Breast epithelium (tissue), 4 donors: ENCODE measurements at regions not wholly inside any gene's neighbourhood (a gene's known extent, or its start where the extent isn't known, plus 50 kb on each side); places are given as distances from the start of the nearest gene placed in this dataset.
"Not testable (repeated sequence)": the region's sequence is repeated elsewhere in the genome, so short reads cannot be mapped to it uniquely, and the experiment has no call there.

Source experiments
- DNase-seq, 2 donors: peaks; one replicate each; pipeline ENCODE4 v3.0.0-alpha.2; 2019; ENCODE audit warnings: low spot score in 2 of 2
- H3K27ac ChIP-seq, 2 donors: fragments of 200-600 bp; sonication (generic) in 1 of 2; one replicate each; pipeline ENCODE4 v1.5.1; 2016 to 2019; ENCODE audit warnings: mild to moderate bottlenecking in 1 of 2
- H3K27me3 ChIP-seq, 2 donors: fragments of 200-600 bp; sonication (generic) in 1 of 2; one replicate each; pipeline versions ENCODE4 v1.5.1 to v1.6.0; 2017 to 2019; ENCODE audit warnings: control low read depth in 1 of 2, mild to moderate bottlenecking in 1 of 2
- H3K36me3 ChIP-seq: fragments of 200-600 bp; one replicate; pipeline ENCODE4 v1.5.1; 2019
- H3K4me1 ChIP-seq, 2 donors: fragments of 200-600 bp; sonication (generic); one replicate each; pipeline ENCODE4 v1.5.1; 2016 to 2019; ENCODE audit warnings: control low read depth in 1 of 2
- H3K4me3 ChIP-seq, 3 donors: fragments of 200-600 bp; sonication (generic); 1 replicate in 2 of 3; 2 replicates in 1 of 3; pipeline ENCODE4 v1.5.1; 2016 to 2019; ENCODE audit warnings: mild to moderate bottlenecking in 3 of 3, moderate library complexity in 2 of 3
- H3K9me3 ChIP-seq, 2 donors: fragments of 200-600 bp; sonication (generic) in 1 of 2; one replicate each; pipeline ENCODE4 v1.5.1; 2016 to 2019; ENCODE audit warnings: control low read depth in 1 of 2
- POLR2A ChIP-seq: fragments of 450-650 bp; IDR thresholded peaks from one replicate; pipeline ENCODE4 v1.6.1; 2016; ENCODE audit warnings: antibody characterized with exemption, mild to moderate bottlenecking, moderate library complexity
- POLR2AphosphoS5 ChIP-seq, 3 donors: sonication (generic); formaldehyde crosslinking; IDR thresholded peaks; one replicate each; pipeline ENCODE4 v1.6.1; 2017; ENCODE audit warnings: antibody characterized with exemption in 3 of 3
- intact Hi-C: fragments of 100-400 bp; cut with DNase I; formaldehyde crosslinking; loops from one replicate; pipeline ENCODE4 v1.15.1; 2023; ENCODE audit warnings: low total_unique reads
- TF ChIP-seq, protein P1 (sequence below), 3 donors: fragments of 450-650 bp; IDR thresholded peaks; one replicate each; pipeline ENCODE4 v1.5.1; 2016 to 2017; ENCODE audit warnings: antibody characterized with exemption in 3 of 3, mild to moderate bottlenecking in 3 of 3, moderate library complexity in 3 of 3

DNA sequence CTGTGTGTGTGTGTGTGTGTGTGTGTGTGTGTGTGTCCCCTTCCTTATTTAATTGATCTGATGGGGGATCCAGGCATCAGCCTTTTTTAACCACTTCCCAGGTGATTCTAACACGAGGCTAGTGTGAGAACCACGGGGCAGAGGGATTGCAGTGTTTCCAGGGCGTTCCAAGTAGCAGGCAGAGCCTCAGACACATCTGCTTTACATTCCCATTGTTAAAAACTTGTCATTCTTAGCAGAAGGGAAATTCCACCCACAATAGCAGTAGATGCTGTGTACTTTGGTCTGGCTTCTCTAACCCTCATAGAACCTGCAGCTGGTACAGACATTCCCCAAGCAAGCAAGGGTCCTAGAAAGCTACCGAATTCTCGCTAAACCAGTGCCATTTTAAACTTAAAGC lies 81.9 kb upstream of the SLC30A5 start:
- Histone ChIP-seq H3K27me3 (no peaks in the 10 kb centered on the region), H3K4me3 (no peak overlapping the region), H3K36me3 (no peaks in the 10 kb centered on the region), H3K9me3 (no peaks in the 10 kb centered on the region), H3K27ac (no peak overlapping the region), H3K4me1 (no peaks in the 10 kb centered on the region)
- intact Hi-C loops, result no loop called here
- no peak for DNase-seq
- TF ChIP-seq POLR2AphosphoS5 (IDR thresholded peaks at IDR 0.05), result no peak
- TF ChIP-seq, protein P1, sequence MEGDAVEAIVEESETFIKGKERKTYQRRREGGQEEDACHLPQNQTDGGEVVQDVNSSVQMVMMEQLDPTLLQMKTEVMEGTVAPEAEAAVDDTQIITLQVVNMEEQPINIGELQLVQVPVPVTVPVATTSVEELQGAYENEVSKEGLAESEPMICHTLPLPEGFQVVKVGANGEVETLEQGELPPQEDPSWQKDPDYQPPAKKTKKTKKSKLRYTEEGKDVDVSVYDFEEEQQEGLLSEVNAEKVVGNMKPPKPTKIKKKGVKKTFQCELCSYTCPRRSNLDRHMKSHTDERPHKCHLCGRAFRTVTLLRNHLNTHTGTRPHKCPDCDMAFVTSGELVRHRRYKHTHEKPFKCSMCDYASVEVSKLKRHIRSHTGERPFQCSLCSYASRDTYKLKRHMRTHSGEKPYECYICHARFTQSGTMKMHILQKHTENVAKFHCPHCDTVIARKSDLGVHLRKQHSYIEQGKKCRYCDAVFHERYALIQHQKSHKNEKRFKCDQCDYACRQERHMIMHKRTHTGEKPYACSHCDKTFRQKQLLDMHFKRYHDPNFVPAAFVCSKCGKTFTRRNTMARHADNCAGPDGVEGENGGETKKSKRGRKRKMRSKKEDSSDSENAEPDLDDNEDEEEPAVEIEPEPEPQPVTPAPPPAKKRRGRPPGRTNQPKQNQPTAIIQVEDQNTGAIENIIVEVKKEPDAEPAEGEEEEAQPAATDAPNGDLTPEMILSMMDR (IDR thresholded peaks at IDR 0.05), result no peak
- TF ChIP-seq POLR2A, result no peak

DNA sequence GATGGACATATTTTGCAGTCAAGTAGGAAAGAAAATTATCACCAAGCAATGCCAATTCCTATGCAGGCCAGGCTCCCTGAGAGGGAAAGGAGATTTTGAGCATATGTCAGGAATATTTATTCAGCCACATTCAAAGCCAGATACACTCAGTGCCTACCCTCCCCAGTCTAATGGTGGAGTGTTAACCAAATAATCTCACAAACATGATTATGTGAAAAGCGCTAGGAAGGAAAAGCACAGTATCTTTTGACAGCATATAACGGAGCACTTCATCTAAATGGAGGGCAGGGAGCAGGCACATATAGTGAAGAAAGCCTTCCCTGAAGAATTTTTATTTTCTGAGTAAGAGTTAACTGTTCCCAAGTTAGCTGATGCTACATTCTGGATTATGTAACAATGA lies 80.3 kb upstream of the SLC30A5 start:
- intact Hi-C loops, result no loop called here
- DNase-seq, result no peak
- TF ChIP-seq POLR2A (no peak), POLR2AphosphoS5 (IDR thresholded peaks at IDR 0.05) (no peak)
- TF ChIP-seq, protein P1 (IDR thresholded peaks at IDR 0.05), result no peak
- Histone ChIP-seq H3K36me3 (no peaks in the 10 kb centered on the region), H3K4me1 (no peaks in the 10 kb centered on the region), H3K27me3 (no peaks in the 10 kb centered on the region), H3K4me3 (no peak overlapping the region), H3K9me3 (no peaks in the 10 kb centered on the region), H3K27ac (no peak overlapping the region)

DNA sequence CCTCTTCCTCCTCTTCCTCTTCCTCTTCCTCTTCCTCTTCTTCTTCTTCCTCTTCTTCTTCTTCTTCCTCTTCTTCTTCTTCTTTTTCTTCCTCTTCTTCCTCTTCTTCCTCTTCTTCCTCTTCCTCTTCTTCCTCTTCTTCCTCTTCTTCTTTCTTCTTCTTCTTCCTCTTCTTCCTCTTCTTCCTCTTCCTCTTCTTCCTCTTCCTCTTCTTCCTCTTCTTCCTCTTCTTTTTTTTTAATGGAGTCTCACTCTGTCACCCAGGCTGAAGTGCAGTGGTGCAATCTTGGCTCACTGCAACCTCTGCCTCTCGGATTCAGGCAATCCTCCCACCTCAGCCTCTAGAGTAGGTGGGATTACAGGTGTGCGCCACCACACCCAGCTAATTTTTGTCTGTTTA lies 79.8 kb upstream of the SLC30A5 start:
- H3K4me1 ChIP-seq, intact Hi-C loops, H3K27me3 ChIP-seq, H3K36me3 ChIP-seq, H3K27ac ChIP-seq, DNase-seq, H3K4me3 ChIP-seq, H3K9me3 ChIP-seq: not testable (repeated sequence)

DNA sequence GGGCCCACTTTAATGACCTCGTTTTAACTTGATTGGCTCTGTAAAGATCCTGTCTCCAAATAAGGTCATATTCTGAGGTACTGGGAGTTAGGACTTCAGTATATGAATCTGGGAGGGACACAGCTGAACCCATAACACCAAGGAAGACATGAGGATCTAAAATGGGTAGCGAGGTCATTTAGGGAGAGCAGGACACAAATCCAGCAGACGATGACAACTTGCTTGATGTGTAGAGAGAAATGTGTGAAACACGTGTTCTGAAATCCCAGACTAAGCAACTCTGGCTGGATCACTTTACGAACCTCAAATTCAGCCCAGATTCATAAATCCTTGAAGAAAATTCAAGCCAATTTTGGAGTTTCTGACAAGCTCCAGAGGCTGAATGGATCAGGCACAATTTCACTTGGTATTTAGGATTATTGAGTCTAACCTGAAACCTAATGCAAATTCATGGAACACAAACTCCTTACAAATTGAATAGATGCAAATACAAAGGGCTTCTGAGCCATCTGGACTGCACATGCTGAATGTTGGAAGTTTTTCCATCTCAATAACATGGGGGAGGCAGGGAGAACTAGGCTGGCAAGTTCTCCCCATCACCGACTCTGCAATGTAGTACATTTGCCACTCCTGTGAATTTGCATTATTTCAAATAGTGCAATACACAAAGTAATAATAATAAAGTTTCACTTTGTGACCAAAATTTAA lies 74.0 kb upstream of the SLC30A5 start:
- no peaks in the 10 kb centered on the region for H3K36me3 ChIP-seq
- no peaks in the 10 kb centered on the region for H3K9me3 ChIP-seq
- TF ChIP-seq, protein P1 (IDR thresholded peaks at IDR 0.05), result no peak
- peak in 1 of 3 donors; percentile 64 for TF ChIP-seq POLR2AphosphoS5 (IDR thresholded peaks at IDR 0.05)
- DNase-seq, result no peak
- H3K4me1 ChIP-seq, result no peaks in the 10 kb centered on the region
- no peak overlapping the region for H3K27ac ChIP-seq
- H3K27me3 ChIP-seq, result no peaks in the 10 kb centered on the region
- H3K4me3 ChIP-seq, result no peak overlapping the region
- intact Hi-C loops, result no loop called here

DNA sequence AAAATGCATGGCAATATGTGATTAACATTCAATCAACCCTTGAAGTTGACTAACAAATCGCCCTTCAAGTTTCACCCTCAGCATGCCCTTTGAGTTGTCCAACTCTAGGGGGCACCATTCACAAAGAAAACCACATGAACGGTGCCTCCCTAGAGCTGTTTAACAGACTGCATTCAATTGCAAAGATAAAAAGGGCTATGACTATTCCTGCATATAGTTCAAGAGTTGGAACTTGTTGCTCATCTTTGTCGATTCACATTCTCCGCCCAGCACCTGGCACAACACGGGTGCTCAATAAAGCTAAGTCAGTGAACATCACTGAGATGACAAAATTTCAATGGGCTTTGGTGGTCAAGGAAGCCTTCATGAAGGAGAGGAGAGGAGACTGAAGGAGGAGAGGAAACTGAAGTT lies 69.6 kb upstream of the SLC30A5 start:
- TF ChIP-seq POLR2A, result no peak
- TF ChIP-seq, protein P1 (IDR thresholded peaks at IDR 0.05), result peak; percentile 8 to 25 (median 18)
- Histone ChIP-seq H3K9me3 (no peaks in the 10 kb centered on the region), H3K36me3 (no peaks in the 10 kb centered on the region), H3K4me3 (no peak overlapping the region), H3K4me1 (no peaks in the 10 kb centered on the region), H3K27me3 (no peaks in the 10 kb centered on the region), H3K27ac (no peak overlapping the region)
- DNase-seq, result no peak
- intact Hi-C loops, result no loop called here

DNA sequence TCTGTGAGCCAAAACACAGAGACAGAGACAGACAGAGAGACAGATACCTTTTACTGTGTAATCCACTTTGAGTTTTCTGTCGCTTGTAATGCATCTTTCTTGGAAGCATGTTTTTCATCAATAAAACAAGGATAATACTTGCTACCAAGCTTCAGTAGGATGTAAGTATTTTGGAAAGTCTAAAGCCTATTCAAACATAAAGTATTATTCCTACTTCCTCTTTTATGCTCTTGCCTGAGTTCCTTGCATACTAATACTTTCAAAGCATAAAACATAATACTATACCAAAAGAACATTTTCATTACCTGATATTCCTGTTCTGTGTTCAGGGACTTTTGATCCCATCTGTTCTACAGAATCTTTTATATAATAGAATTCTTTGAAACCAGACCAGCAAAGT lies 64.5 kb upstream of the SLC30A5 start:
- intact Hi-C loops, result no loop called here

More for the DNA sequence above, 64.5 kb upstream of the SLC30A5 start:
- no peak overlapping the region for H3K27ac ChIP-seq
- TF ChIP-seq POLR2AphosphoS5 (IDR thresholded peaks at IDR 0.05), result no peak
- TF ChIP-seq, protein P1 (IDR thresholded peaks at IDR 0.05), result no peak
- no peak for TF ChIP-seq POLR2A
- no peak for DNase-seq
- no peaks in the 10 kb centered on the region for H3K27me3 ChIP-seq
- H3K4me1 ChIP-seq, result no peaks in the 10 kb centered on the region
- no peak overlapping the region for H3K4me3 ChIP-seq
- no peaks in the 10 kb centered on the region for H3K9me3 ChIP-seq
- no peaks in the 10 kb centered on the region for H3K36me3 ChIP-seq
